H9 (cell line): ENCODE measurements at regions not wholly inside any gene's neighbourhood (a gene's known extent, or its start where the extent isn't known, plus 50 kb on each side); places are given as distances from the start of the nearest gene placed in this dataset.

Experiments
- DNase-seq: peaks from one replicate; pipeline ENCODE4 v3.0.0-alpha.2; 2017
- H2AFZ ChIP-seq: one replicate; pipeline ENCODE4 v1.6.1; 2013; ENCODE audit warnings: mild to moderate bottlenecking, low read length, control low read depth, moderate library complexity
- H2AK5ac ChIP-seq: 2 replicates; pipeline ENCODE4 v1.6.1; 2013; ENCODE audit warnings: low read length, control low read depth, mixed read lengths; ENCODE audit not compliant: insufficient read length
- H2BK120ac ChIP-seq: one replicate; pipeline ENCODE4 v1.6.1; 2013; ENCODE audit warnings: low read depth, mild to moderate bottlenecking, low read length, control low read depth, inconsistent platforms; ENCODE audit not compliant: poor library complexity, severe bottlenecking
- H2BK12ac ChIP-seq: 2 replicates; pipeline ENCODE4 v1.6.1; 2013; ENCODE audit warnings: low read length, control low read depth, mixed read lengths, low read depth; ENCODE audit not compliant: insufficient read length
- H2BK15ac ChIP-seq: 2 replicates; pipeline ENCODE4 v1.6.1; 2013; ENCODE audit warnings: low read depth, low read length, control low read depth
- H2BK20ac ChIP-seq: one replicate; pipeline ENCODE4 v1.6.1; 2013; ENCODE audit warnings: low read depth, mild to moderate bottlenecking, low read length, control low read depth, inconsistent platforms; ENCODE audit not compliant: poor library complexity, severe bottlenecking
- H2BK5ac ChIP-seq: 2 replicates; pipeline ENCODE4 v1.6.1; 2013; ENCODE audit warnings: low read length, control low read depth, mixed read lengths; ENCODE audit not compliant: insufficient read length
- H3K14ac ChIP-seq: 2 replicates; pipeline ENCODE4 v1.6.1; 2013; ENCODE audit warnings: low read length, control low read depth; ENCODE audit not compliant: insufficient read depth
- H3K18ac ChIP-seq: 2 replicates; pipeline ENCODE4 v1.6.1; 2013; ENCODE audit warnings: low read depth, mild to moderate bottlenecking, mixed read lengths, low read length, control low read depth; ENCODE audit not compliant: insufficient read length
- H3K23ac ChIP-seq: 2 replicates; pipeline ENCODE4 v1.6.1; 2013; ENCODE audit warnings: low read length, control low read depth, mixed read lengths, low read depth; ENCODE audit not compliant: insufficient read length
- H3K23me2 ChIP-seq: 2 replicates; pipeline ENCODE4 v1.6.1; 2013; ENCODE audit warnings: low read depth, mild to moderate bottlenecking, mixed read lengths, low read length, control low read depth; ENCODE audit not compliant: insufficient read length, poor library complexity, severe bottlenecking
- H3K27ac ChIP-seq: 2 replicates; pipeline ENCODE4 v1.5.1; 2013; ENCODE audit warnings: low read length, control low read depth, mixed read lengths, low read depth; ENCODE audit not compliant: insufficient read length
- H3K27me3 ChIP-seq: 2 replicates; pipeline ENCODE4 v1.6.1; 2013; ENCODE audit warnings: low read length, control low read depth, inconsistent platforms; ENCODE audit not compliant: insufficient read depth
- H3K4ac ChIP-seq: 2 replicates; pipeline ENCODE4 v1.6.1; 2013; ENCODE audit warnings: low read depth, mild to moderate bottlenecking, control low read depth, inconsistent platforms, low read length, moderate library complexity
- H3K4me1 ChIP-seq: 2 replicates; pipeline ENCODE4 v1.6.1; 2013; ENCODE audit warnings: low read length, control low read depth, inconsistent platforms; ENCODE audit not compliant: insufficient read depth
- H3K4me2 ChIP-seq: 2 replicates; pipeline ENCODE4 v1.6.1; 2013; ENCODE audit warnings: low read length, control low read depth, mixed read lengths; ENCODE audit not compliant: insufficient read length, insufficient read depth
- H3K56ac ChIP-seq: 2 replicates; pipeline ENCODE4 v1.6.1; 2013; ENCODE audit warnings: low read depth, mild to moderate bottlenecking, mixed read lengths, low read length, control low read depth; ENCODE audit not compliant: insufficient read length
- H3K79me1 ChIP-seq: 2 replicates; pipeline ENCODE4 v1.6.1; 2013; ENCODE audit warnings: low read depth, mild to moderate bottlenecking, moderate library complexity, low read length, control low read depth, inconsistent platforms; ENCODE audit not compliant: insufficient read depth, poor library complexity, severe bottlenecking
- H3K79me2 ChIP-seq: 2 replicates; pipeline ENCODE4 v1.6.1; 2013; ENCODE audit warnings: low read length, control low read depth, inconsistent platforms; ENCODE audit not compliant: insufficient read depth
- H3K9ac ChIP-seq: 2 replicates; pipeline ENCODE4 v1.6.1; 2013; ENCODE audit warnings: low read length, control low read depth, mixed read lengths; ENCODE audit not compliant: insufficient read length; ENCODE audit errors: extremely low read depth
- H3K9me3 ChIP-seq: one replicate; pipeline ENCODE4 v1.6.1; 2013; ENCODE audit warnings: low read depth, low read length, inconsistent platforms; ENCODE audit not compliant: control insufficient read depth
- H3T11ph ChIP-seq: one replicate; pipeline ENCODE4 v1.6.1; 2013; ENCODE audit warnings: mild to moderate bottlenecking, low read length, control low read depth, inconsistent platforms
- H4K20me1 ChIP-seq: one replicate; pipeline ENCODE4 v1.6.1; 2013; ENCODE audit not compliant: control insufficient read depth, insufficient read length, insufficient read depth
- H4K5ac ChIP-seq: 2 replicates; pipeline ENCODE4 v1.6.1; 2013; ENCODE audit warnings: low read depth, mild to moderate bottlenecking, mixed read lengths, low read length, control low read depth; ENCODE audit not compliant: insufficient read length
- H4K8ac ChIP-seq: replicated peaks from 2 replicates; pipeline ENCODE4 v1.6.1; 2013; ENCODE audit warnings: low read length, control low read depth, mixed read lengths, low read depth; ENCODE audit not compliant: insufficient read length
- H4K91ac ChIP-seq: 2 replicates; pipeline ENCODE4 v1.6.1; 2013; ENCODE audit warnings: low read depth, mild to moderate bottlenecking, moderate library complexity, mixed read lengths, low read length, control low read depth; ENCODE audit not compliant: insufficient read length
- H3K27ac Mint-ChIP-seq, 3 experiments: 2 replicates in 2 of 3; 3 replicates in 1 of 3; pipeline ENCODE4 v1.8.0; 2020 to 2021; ENCODE audit warnings: mixed read lengths in 3 of 3, mild to moderate bottlenecking in 1 of 3, moderate library complexity in 1 of 3
- H3K27me3 Mint-ChIP-seq: 2 replicates; pipeline ENCODE4 v1.8.0; 2021; ENCODE audit warnings: low read depth, mild to moderate bottlenecking, moderate library complexity, mixed read lengths
- H3K36me3 Mint-ChIP-seq, 3 experiments: 2 replicates in 2 of 3; 3 replicates in 1 of 3; pipeline ENCODE4 v1.8.0; 2020 to 2021; ENCODE audit warnings: low read depth in 3 of 3, mixed read lengths in 3 of 3; ENCODE audit not compliant: insufficient read depth in 1 of 3
- H3K4me1 Mint-ChIP-seq, 2 experiments: 2 replicates each; pipeline ENCODE4 v1.8.0; 2020; ENCODE audit warnings: mixed read lengths in 2 of 2
- H3K4me3 Mint-ChIP-seq, 2 experiments: 2 replicates in 1 of 2; 3 replicates in 1 of 2; pipeline ENCODE4 v1.8.0; 2020 to 2021; ENCODE audit warnings: mild to moderate bottlenecking in 2 of 2, mixed read lengths in 2 of 2, moderate library complexity in 1 of 2
- H3K9me3 Mint-ChIP-seq, 2 experiments: 2 replicates in 1 of 2; 3 replicates in 1 of 2; pipeline ENCODE4 v1.8.0; 2020; ENCODE audit warnings: mild to moderate bottlenecking in 2 of 2, mixed read lengths in 2 of 2, moderate library complexity in 1 of 2
- CTCF ChIP-seq: fragments of 200-600 bp; sonication (generic); conservative IDR thresholded peaks from 3 replicates; pipeline ENCODE4 v1.8.0; 2021; ENCODE audit warnings: antibody characterized with exemption, mild to moderate bottlenecking
- WGBS: extraction: QIAGEN DNeasy Blood & Tissue Kit; methylation state at CpG from one replicate; pipeline ENCODE4 v1.1.7; 2013; ENCODE audit warnings: missing lambda C conversion rate, low lambda C conversion rate, mixed read lengths; ENCODE audit not compliant: insufficient read length; ENCODE audit errors: extremely low coverage; 5-methylcytosine and 5-hydroxymethylcytosine counted together

- H3K14ac ChIP-seq = no peak overlapping the region
- no peak overlapping the region for H3K18ac ChIP-seq
- no peak for TF ChIP-seq CTCF
- H3T11ph ChIP-seq = no peak overlapping the region
- no peak overlapping the region for H3K27ac ChIP-seq
- H3K27me3 ChIP-seq = no peaks in the 10 kb centered on the region
- no peak overlapping the region for H3K4ac ChIP-seq
- no peak overlapping the region for H2BK12ac ChIP-seq
- Mint-ChIP-seq H3K9me3 (peaks cover 0 to 3% of the 10 kb centered on the region in 2 experiments; a peak in 3 of 5 replicates), H3K27me3 (no peaks in the 10 kb centered on the region), H3K36me3 (peaks cover 0 to 4% (median 0%) of the 10 kb centered on the region in 3 experiments; a peak in 4 of 7 replicates), H3K4me3 (no peak overlapping the region), H3K27ac (no peak overlapping the region), H3K4me1 (no peaks in the 10 kb centered on the region)
- no peak overlapping the region for H2AFZ ChIP-seq
- DNase-seq = no peak
- no peaks in the 10 kb centered on the region for H3K9me3 ChIP-seq
- H3K79me1 ChIP-seq = no peaks in the 10 kb centered on the region
- H3K23me2 ChIP-seq = no peaks in the 10 kb centered on the region
- H3K4me2 ChIP-seq = no peak overlapping the region
- no peak overlapping the region for H2BK120ac ChIP-seq
- no peaks in the 10 kb centered on the region for H3K79me2 ChIP-seq
- no peak overlapping the region for H2BK20ac ChIP-seq
- no peak overlapping the region for H3K9ac ChIP-seq
- no peak overlapping the region for H3K56ac ChIP-seq
- H2AK5ac ChIP-seq = no peak overlapping the region
- no peak overlapping the region for H2BK5ac ChIP-seq
- no peaks in the 10 kb centered on the region for H4K20me1 ChIP-seq
- H3K4me1 ChIP-seq = no peaks in the 10 kb centered on the region
- H3K23ac ChIP-seq = no peak overlapping the region
- no peak overlapping the region for H2BK15ac ChIP-seq
- H4K91ac ChIP-seq = no peak overlapping the region
- no peak overlapping the region for H4K8ac ChIP-seq
- no peak overlapping the region for H4K5ac ChIP-seq
- WGBS = no CpG with 5 or more reads among the region's 2 CpGs
These were observed 63.1 kb downstream of the KCNJ2 start for GRCh38 chr17:70232466-70232865.
